GM12874 (cell line): ENCODE measurements at regions not wholly inside any gene's neighbourhood (a gene's known extent, or its start where the extent isn't known, plus 50 kb on each side); places are given as distances from the start of the nearest gene placed in this dataset.
A peak's percentile ranks its signal among the peaks of the same experiment; 100 is the strongest.

Experiments
- CTCF ChIP-seq: IDR thresholded peaks from 2 replicates; pipeline ENCODE4 v1.5.1; 2011; ENCODE audit warnings: low read depth, mild to moderate bottlenecking, control low read depth, low read length, moderate library complexity; ENCODE audit not compliant: insufficient read depth

- no peak for TF ChIP-seq CTCF
These were observed 103.4 kb downstream of the SHOX start for GRCh38 chrX:733961-734360.

- TF ChIP-seq CTCF = no peak
These were observed 99.2 kb downstream of the SHOX start for GRCh38 chrX:729583-730409.

DNA sequence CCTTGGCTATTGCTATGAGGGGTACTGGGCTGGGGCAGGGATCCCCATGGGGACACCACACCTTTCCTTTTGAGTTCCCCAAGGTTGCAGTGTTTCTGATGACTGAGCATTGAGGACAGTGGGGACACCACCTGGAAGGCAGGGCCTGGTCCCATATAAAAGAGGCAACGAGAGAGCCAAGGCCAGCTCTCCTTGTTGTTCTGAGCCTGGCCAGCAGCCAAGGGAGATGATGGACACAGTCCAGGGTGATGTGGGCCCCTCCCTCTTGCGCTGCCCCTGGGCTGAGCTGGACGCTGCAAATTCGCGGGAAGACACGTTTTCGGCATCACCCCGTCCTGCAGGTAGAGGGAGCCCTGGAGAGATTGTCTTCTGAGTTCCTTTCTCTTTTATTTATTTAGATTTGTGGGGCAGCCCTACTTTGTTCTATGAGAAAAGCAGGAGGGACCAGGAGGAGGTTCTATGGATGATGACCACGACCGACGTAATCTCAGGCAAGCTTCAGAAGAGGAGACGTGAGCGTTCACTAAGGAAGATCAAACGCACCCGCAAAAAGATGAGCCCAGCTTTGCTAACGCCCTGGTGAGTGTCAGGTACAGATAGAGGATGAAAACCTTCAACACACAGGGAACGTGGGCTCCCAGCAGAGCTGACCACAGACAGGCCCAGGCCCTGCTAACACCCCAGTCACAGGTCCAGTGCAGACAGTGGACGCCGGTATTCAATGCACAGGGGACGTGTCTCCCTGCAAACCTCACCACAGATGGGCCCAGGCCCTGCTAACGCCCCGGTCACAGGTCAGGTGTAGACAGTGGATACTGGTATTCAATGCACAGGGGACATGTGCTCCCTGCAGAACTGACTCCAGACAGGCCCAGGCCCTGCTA is 97.4 kb downstream of the SHOX start:
- 0 out of 2 replicates have a peak, but pooled peaks have one; percentile 14 for TF ChIP-seq CTCF

DNA sequence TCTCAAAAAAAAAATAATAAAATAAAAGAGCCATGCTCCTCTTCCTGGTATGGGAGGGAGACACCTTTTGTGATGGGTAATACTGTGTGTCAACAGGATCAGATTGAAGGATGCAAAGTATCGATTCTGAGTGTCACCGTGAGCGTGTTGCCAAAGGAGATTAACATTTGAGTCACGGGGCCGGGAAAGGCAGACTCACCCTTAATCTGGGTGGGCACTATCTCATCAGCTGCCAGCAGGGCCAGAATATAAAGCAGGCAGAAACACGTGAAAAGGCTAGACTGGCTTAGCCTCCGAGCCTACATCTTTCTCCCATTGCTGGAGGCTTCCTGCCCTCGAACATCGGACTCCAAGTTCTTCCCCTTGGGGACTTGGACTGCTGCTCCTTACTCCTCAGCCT is 95.4 kb downstream of the SHOX start:
- TF ChIP-seq CTCF = no peak

- no peak for TF ChIP-seq CTCF
These were observed 93.7 kb downstream of the SHOX start for GRCh38 chrX:724256-724655.

DNA sequence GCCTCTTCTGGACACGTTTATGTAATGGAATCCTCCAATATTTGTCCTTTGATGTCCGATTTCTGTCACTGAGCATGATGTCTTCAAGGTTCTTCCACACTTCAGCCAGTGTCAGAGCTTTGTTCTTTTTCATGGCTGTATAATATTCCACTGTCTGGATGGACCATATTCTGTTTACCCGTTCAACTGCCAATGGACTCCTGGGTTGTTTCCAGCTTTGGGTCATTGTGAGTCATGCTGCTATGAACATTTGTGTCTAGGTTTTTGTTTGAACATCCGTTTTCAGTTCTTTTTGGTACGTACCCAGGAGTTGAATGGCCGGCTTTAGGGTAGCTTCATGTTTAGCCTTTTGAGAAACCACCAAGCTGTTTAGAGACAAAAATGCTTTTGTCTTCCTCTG is 93.2 kb downstream of the SHOX start:
- no peak for TF ChIP-seq CTCF

GRCh38 chrX:721354-721753 is 90.8 kb downstream of the SHOX start:
- no peak for TF ChIP-seq CTCF
